ENCODE measurements at regions not wholly inside any gene's neighbourhood (a gene's known extent, or its start where the extent isn't known, plus 50 kb on each side); places are given as distances from the start of the nearest gene placed in this dataset.

GRCh38 chr1:22239378-22239777 is 96.5 kb upstream of the WNT4 start:
- no peak overlapping the region for H3K9ac ChIP-seq
- H3K4me1 ChIP-seq (ENCODE audit: low read depth, poor library complexity, severe bottlenecking), result no peaks in the 10 kb centered on the region
- no peak for TF ChIP-seq CTCF (conservative IDR thresholded peaks at IDR 0.05; ENCODE audit: low read depth, low read length)
- no peak overlapping the region for H3K4me3 ChIP-seq (IDR thresholded peaks at IDR 0.05; ENCODE audit: insufficient read depth, low read depth, low read length)
- H3K79me2 ChIP-seq (ENCODE audit: insufficient read depth, low read depth), result no peaks in the 10 kb centered on the region
- H3K27me3 ChIP-seq (ENCODE audit: insufficient read depth, low read depth), result peaks cover 91% of the 10 kb centered on the region
- no peak overlapping the region for H3K27ac ChIP-seq
- H3K36me3 ChIP-seq (ENCODE audit: insufficient read depth), result no peaks in the 10 kb centered on the region
- no peaks in the 10 kb centered on the region for H4K20me1 ChIP-seq (ENCODE audit: insufficient read depth)
- H2AFZ ChIP-seq (ENCODE audit: low read depth), result no peak overlapping the region
- no peak overlapping the region for H3K4me2 ChIP-seq

- no peak for TF ChIP-seq CTCF (conservative IDR thresholded peaks at IDR 0.05; ENCODE audit: low read depth, low read length)
- Histone ChIP-seq H3K9ac (no peak overlapping the region), H3K27ac (no peak overlapping the region), H3K4me2 (no peak overlapping the region), H3K27me3 (ENCODE audit: insufficient read depth, low read depth) (peaks cover 89% of the 10 kb centered on the region), H3K36me3 (ENCODE audit: insufficient read depth) (no peaks in the 10 kb centered on the region), H2AFZ (ENCODE audit: low read depth) (no peak overlapping the region), H4K20me1 (ENCODE audit: insufficient read depth) (no peaks in the 10 kb centered on the region), H3K4me3 (IDR thresholded peaks at IDR 0.05; ENCODE audit: insufficient read depth, low read depth, low read length) (no peak overlapping the region), H3K79me2 (ENCODE audit: insufficient read depth, low read depth) (no peaks in the 10 kb centered on the region), H3K4me1 (ENCODE audit: low read depth, poor library complexity, severe bottlenecking) (no peaks in the 10 kb centered on the region)
Observed at GRCh38 chr1:22241250-22241649, 98.4 kb upstream of the WNT4 start.

- no peak for TF ChIP-seq CTCF (conservative IDR thresholded peaks at IDR 0.05; ENCODE audit: low read depth, low read length)
- peaks cover 89% of the 10 kb centered on the region for H3K27me3 ChIP-seq (ENCODE audit: insufficient read depth, low read depth)
Observed at GRCh38 chr1:22241811-22242210, 98.9 kb upstream of the WNT4 start.

GRCh38 chr1:22245100-22245650 is 102.3 kb upstream of the WNT4 start:
- Histone ChIP-seq H3K27me3 (ENCODE audit: insufficient read depth, low read depth) (peaks cover 89% of the 10 kb centered on the region), H3K27ac (no peak overlapping the region), H3K4me1 (ENCODE audit: low read depth, poor library complexity, severe bottlenecking) (no peaks in the 10 kb centered on the region), H3K9ac (no peak overlapping the region), H3K4me3 (IDR thresholded peaks at IDR 0.05; ENCODE audit: insufficient read depth, low read depth, low read length) (no peak overlapping the region), H3K4me2 (no peak overlapping the region), H2AFZ (ENCODE audit: low read depth) (no peak overlapping the region), H3K79me2 (ENCODE audit: insufficient read depth, low read depth) (no peaks in the 10 kb centered on the region), H3K36me3 (ENCODE audit: insufficient read depth) (no peaks in the 10 kb centered on the region), H4K20me1 (ENCODE audit: insufficient read depth) (no peaks in the 10 kb centered on the region)
- TF ChIP-seq CTCF (conservative IDR thresholded peaks at IDR 0.05; ENCODE audit: low read depth, low read length), result no peak

More at GRCh38 chr1:22241811-22242210, 98.9 kb upstream of the WNT4 start:
- H3K4me2 ChIP-seq, result no peak overlapping the region
- H3K9ac ChIP-seq, result no peak overlapping the region
- H3K27ac ChIP-seq, result no peak overlapping the region
- H3K79me2 ChIP-seq (ENCODE audit: insufficient read depth, low read depth), result no peaks in the 10 kb centered on the region
- H3K36me3 ChIP-seq (ENCODE audit: insufficient read depth), result no peaks in the 10 kb centered on the region
- H2AFZ ChIP-seq (ENCODE audit: low read depth), result no peak overlapping the region
- H3K4me3 ChIP-seq (IDR thresholded peaks at IDR 0.05; ENCODE audit: insufficient read depth, low read depth, low read length), result no peak overlapping the region
- no peaks in the 10 kb centered on the region for H4K20me1 ChIP-seq (ENCODE audit: insufficient read depth)
- no peaks in the 10 kb centered on the region for H3K4me1 ChIP-seq (ENCODE audit: low read depth, poor library complexity, severe bottlenecking)

Measured in KMS-11 (cell line).